ENCODE measurements at regions not wholly inside any gene's neighbourhood (a gene's known extent, or its start where the extent isn't known, plus 50 kb on each side); places are given as distances from the start of the nearest gene placed in this dataset.

GRCh38 chr2:123746006-123746405 lies 279.1 kb upstream of the CNTNAP5 start (continued):
- TF ChIP-seq, protein P1, sequence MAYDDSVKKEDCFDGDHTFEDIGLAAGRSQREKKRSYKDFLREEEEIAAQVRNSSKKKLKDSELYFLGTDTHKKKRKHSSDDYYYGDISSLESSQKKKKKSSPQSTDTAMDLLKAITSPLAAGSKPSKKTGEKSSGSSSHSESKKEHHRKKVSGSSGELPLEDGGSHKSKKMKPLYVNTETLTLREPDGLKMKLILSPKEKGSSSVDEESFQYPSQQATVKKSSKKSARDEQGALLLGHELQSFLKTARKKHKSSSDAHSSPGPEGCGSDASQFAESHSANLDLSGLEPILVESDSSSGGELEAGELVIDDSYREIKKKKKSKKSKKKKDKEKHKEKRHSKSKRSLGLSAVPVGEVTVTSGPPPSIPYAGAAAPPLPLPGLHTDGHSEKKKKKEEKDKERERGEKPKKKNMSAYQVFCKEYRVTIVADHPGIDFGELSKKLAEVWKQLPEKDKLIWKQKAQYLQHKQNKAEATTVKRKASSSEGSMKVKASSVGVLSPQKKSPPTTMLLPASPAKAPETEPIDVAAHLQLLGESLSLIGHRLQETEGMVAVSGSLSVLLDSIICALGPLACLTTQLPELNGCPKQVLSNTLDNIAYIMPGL (CRISPR knock-in tag; IDR thresholded peaks at IDR 0.05), result no peak

- ChIA-PET POLR2A (no interaction called here), CTCF (no interaction called here)
- Mint-ChIP-seq H3K9me3 (no peaks in the 10 kb centered on the region), H3K27ac (no peak overlapping the region), H3K4me1 (no peaks in the 10 kb centered on the region), H3K4me3 (no peak overlapping the region), H3K27me3 (ENCODE audit: low read depth) (no peaks in the 10 kb centered on the region), H3K36me3 (no peaks in the 10 kb centered on the region)
- no peak for ATAC-seq
- no peak for TF ChIP-seq NFE2L1 (CRISPR knock-in tag; IDR thresholded peaks at IDR 0.05)
- TF ChIP-seq PRDM15 (CRISPR knock-in tag; IDR thresholded peaks at IDR 0.05), result no peak
- TF ChIP-seq USF1 (CRISPR knock-in tag; IDR thresholded peaks at IDR 0.05), result no peak
- no peak for DNase-seq (ENCODE audit: low spot score)
These were observed 277.8 kb upstream of the CNTNAP5 start for GRCh38 chr2:123747326-123747725.

- H3K9me3 Mint-ChIP-seq, result peaks cover 36% of the 10 kb centered on the region
- peaks cover 11% of the 10 kb centered on the region for H3K36me3 Mint-ChIP-seq
- DNase-seq (ENCODE audit: low spot score) (no peak), ATAC-seq (no peak)
- H3K4me3 Mint-ChIP-seq, result no peak overlapping the region
- ChIA-PET POLR2A (interaction anchor here (0.6 kb wide), 1 partner anchor 119 kb away, joined by 3 read pairs; no protein-coding TSS in a partner anchor), CTCF (no interaction called here)
- no peak overlapping the region for H3K27ac Mint-ChIP-seq
- TF ChIP-seq ZBTB21 (CRISPR knock-in tag; IDR thresholded peaks at IDR 0.05; ENCODE audit: borderline replicate concordance) (no peak), MYBL2 (CRISPR knock-in tag; IDR thresholded peaks at IDR 0.05) (no peak), JUN (CRISPR knock-in tag; IDR thresholded peaks at IDR 0.05) (no peak), ETV6 (CRISPR knock-in tag; IDR thresholded peaks at IDR 0.05) (no peak), ZNF423 (CRISPR knock-in tag; IDR thresholded peaks at IDR 0.05) (no peak), PRDM15 (CRISPR knock-in tag; IDR thresholded peaks at IDR 0.05) (no peak), ZMAT4 (CRISPR knock-in tag; IDR thresholded peaks at IDR 0.05) (no peak), USF2 (CRISPR knock-in tag; IDR thresholded peaks at IDR 0.05) (no peak)
- no peaks in the 10 kb centered on the region for H3K4me1 Mint-ChIP-seq
- H3K27me3 Mint-ChIP-seq (ENCODE audit: low read depth), result no peaks in the 10 kb centered on the region
These were observed 262.9 kb upstream of the CNTNAP5 start for GRCh38 chr2:123762221-123762620.

Measured in WTC11 (cell line).